ENCODE measurements at regions not wholly inside any gene's neighbourhood (a gene's known extent, or its start where the extent isn't known, plus 50 kb on each side); places are given as distances from the start of the nearest gene placed in this dataset.

DNA sequence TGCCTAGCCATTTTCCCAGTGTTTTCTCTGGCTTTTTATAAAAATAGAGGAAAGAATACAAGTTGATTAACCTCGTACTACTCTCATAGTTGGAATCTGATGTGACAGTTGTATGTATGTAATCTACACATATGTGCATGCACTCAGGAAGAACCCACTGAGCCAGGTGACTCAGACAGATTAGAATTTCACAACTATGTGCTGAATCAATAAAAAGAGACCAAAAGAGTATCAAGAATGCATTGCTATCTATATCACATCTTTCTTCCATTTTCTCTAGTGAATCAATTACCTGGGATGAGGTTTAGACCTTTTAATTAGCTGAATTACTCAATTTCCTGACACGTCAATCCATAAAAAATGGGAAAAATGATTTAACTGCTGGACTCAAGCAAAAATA, 319.3 kb upstream of the ATP10A start:
- Histone ChIP-seq H3K79me2 (ENCODE audit: insufficient read depth, low read length) (no peaks in the 10 kb centered on the region), H3K4me1 (ENCODE audit: control insufficient read depth in 1 of 2, insufficient read depth in 2 of 2, low read length in 2 of 2) (no peaks in the 10 kb centered on the region), H3K36me3 (ENCODE audit: control insufficient read depth in 1 of 2, insufficient read depth in 2 of 2, low read length in 2 of 2) (no peaks in the 10 kb centered on the region), H3K4me2 (ENCODE audit: low read length) (no peak overlapping the region), H3K9me2 (ENCODE audit: insufficient read depth) (no peaks in the 10 kb centered on the region), H3K27me3 (ENCODE audit: insufficient read depth, low read length) (no peaks in the 10 kb centered on the region), H3K9me3 (ENCODE audit: control insufficient read depth in 1 of 2, insufficient read depth in 1 of 2, low read depth in 1 of 2, low read length in 2 of 2) (peaks cover 14 to 41% of the 10 kb centered on the region in 2 experiments; a peak in 2 of 4 replicates), H3K9ac (ENCODE audit: low read length) (no peak overlapping the region), H3K27ac (ENCODE audit: low read depth, low read length) (no peak overlapping the region), H4K20me1 (ENCODE audit: insufficient read depth) (no peaks in the 10 kb centered on the region), H2AFZ (ENCODE audit: low read depth, low read length, poor library complexity, severe bottlenecking) (no peak overlapping the region), H3K4me3 (replicated peaks in 1 of 2; ENCODE audit: low read depth in 1 of 2, low read length in 2 of 2) (no peak overlapping the region)
- intact Hi-C loops (cut with micrococcal nuclease), result no loop called here
- ChIA-PET RAD21 (ENCODE audit: low non-redundant PET in 1 of 2, low total read pairs in 2 of 2, uncharacterized antibody in 2 of 2, unreplicated experiment in 2 of 2) (no interaction called here), CTCF (no interaction called here), POLR2A (no interaction called here)
- TF ChIP-seq POLR2AphosphoS5 (IDR thresholded peaks at IDR 0.05; ENCODE audit: low read depth, low read length) (no peak), FOSL1 (IDR thresholded peaks at IDR 0.05; ENCODE audit: low read depth) (no peak), EZH2 (IDR thresholded peaks at IDR 0.05) (no peak), SRF (IDR thresholded peaks at IDR 0.05; ENCODE audit: low read depth) (no peak), SP1 (IDR thresholded peaks at IDR 0.05; ENCODE audit: low read depth) (no peak), SIN3A (IDR thresholded peaks at IDR 0.05; ENCODE audit: low read depth) (no peak), RAD21 (IDR thresholded peaks at IDR 0.05; ENCODE audit: low read depth) (no peak), YY1 (IDR thresholded peaks at IDR 0.05; ENCODE audit: extremely low read depth, insufficient replicate concordance, low read depth, low read length) (no peak), EZH2phosphoT487 (IDR thresholded peaks at IDR 0.05; ENCODE audit: borderline replicate concordance) (no peak), CBX3 (IDR thresholded peaks at IDR 0.05; ENCODE audit: low read depth) (no peak), CEBPB (IDR thresholded peaks at IDR 0.05; ENCODE audit: low read depth) (no peak), POLR2A (IDR thresholded peaks at IDR 0.05; ENCODE audit: borderline replicate concordance, extremely low read depth, insufficient read depth, insufficient read length) (no peak), EGR1 (IDR thresholded peaks at IDR 0.05; ENCODE audit: low read depth) (no peak), TCF7L2 (IDR thresholded peaks at IDR 0.05; ENCODE audit: borderline replicate concordance, extremely low read depth, insufficient read depth, insufficient read length) (no peak), ZNF274 (IDR thresholded peaks at IDR 0.05; ENCODE audit: low read depth, low read length) (no peak)
- TF ChIP-seq, protein P1, sequence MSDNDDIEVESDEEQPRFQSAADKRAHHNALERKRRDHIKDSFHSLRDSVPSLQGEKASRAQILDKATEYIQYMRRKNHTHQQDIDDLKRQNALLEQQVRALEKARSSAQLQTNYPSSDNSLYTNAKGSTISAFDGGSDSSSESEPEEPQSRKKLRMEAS (IDR thresholded peaks at IDR 0.05), result no peak
- TF ChIP-seq, protein P2, sequence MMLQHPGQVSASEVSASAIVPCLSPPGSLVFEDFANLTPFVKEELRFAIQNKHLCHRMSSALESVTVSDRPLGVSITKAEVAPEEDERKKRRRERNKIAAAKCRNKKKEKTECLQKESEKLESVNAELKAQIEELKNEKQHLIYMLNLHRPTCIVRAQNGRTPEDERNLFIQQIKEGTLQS (IDR thresholded peaks at IDR 0.05), result no peak
- TF ChIP-seq, protein P3, sequence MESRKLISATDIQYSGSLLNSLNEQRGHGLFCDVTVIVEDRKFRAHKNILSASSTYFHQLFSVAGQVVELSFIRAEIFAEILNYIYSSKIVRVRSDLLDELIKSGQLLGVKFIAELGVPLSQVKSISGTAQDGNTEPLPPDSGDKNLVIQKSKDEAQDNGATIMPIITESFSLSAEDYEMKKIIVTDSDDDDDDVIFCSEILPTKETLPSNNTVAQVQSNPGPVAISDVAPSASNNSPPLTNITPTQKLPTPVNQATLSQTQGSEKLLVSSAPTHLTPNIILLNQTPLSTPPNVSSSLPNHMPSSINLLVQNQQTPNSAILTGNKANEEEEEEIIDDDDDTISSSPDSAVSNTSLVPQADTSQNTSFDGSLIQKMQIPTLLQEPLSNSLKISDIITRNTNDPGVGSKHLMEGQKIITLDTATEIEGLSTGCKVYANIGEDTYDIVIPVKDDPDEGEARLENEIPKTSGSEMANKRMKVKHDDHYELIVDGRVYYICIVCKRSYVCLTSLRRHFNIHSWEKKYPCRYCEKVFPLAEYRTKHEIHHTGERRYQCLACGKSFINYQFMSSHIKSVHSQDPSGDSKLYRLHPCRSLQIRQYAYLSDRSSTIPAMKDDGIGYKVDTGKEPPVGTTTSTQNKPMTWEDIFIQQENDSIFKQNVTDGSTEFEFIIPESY (IDR thresholded peaks at IDR 0.05; ENCODE audit: extremely low read depth, insufficient replicate concordance, low read length), result no peak
- TF ChIP-seq, protein P4, sequence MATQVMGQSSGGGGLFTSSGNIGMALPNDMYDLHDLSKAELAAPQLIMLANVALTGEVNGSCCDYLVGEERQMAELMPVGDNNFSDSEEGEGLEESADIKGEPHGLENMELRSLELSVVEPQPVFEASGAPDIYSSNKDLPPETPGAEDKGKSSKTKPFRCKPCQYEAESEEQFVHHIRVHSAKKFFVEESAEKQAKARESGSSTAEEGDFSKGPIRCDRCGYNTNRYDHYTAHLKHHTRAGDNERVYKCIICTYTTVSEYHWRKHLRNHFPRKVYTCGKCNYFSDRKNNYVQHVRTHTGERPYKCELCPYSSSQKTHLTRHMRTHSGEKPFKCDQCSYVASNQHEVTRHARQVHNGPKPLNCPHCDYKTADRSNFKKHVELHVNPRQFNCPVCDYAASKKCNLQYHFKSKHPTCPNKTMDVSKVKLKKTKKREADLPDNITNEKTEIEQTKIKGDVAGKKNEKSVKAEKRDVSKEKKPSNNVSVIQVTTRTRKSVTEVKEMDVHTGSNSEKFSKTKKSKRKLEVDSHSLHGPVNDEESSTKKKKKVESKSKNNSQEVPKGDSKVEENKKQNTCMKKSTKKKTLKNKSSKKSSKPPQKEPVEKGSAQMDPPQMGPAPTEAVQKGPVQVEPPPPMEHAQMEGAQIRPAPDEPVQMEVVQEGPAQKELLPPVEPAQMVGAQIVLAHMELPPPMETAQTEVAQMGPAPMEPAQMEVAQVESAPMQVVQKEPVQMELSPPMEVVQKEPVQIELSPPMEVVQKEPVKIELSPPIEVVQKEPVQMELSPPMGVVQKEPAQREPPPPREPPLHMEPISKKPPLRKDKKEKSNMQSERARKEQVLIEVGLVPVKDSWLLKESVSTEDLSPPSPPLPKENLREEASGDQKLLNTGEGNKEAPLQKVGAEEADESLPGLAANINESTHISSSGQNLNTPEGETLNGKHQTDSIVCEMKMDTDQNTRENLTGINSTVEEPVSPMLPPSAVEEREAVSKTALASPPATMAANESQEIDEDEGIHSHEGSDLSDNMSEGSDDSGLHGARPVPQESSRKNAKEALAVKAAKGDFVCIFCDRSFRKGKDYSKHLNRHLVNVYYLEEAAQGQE (IDR thresholded peaks at IDR 0.05; ENCODE audit: low read depth), result no peak
- TF ChIP-seq, protein P5, sequence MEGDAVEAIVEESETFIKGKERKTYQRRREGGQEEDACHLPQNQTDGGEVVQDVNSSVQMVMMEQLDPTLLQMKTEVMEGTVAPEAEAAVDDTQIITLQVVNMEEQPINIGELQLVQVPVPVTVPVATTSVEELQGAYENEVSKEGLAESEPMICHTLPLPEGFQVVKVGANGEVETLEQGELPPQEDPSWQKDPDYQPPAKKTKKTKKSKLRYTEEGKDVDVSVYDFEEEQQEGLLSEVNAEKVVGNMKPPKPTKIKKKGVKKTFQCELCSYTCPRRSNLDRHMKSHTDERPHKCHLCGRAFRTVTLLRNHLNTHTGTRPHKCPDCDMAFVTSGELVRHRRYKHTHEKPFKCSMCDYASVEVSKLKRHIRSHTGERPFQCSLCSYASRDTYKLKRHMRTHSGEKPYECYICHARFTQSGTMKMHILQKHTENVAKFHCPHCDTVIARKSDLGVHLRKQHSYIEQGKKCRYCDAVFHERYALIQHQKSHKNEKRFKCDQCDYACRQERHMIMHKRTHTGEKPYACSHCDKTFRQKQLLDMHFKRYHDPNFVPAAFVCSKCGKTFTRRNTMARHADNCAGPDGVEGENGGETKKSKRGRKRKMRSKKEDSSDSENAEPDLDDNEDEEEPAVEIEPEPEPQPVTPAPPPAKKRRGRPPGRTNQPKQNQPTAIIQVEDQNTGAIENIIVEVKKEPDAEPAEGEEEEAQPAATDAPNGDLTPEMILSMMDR (IDR thresholded peaks at IDR 0.05 in 2 of 3, conservative IDR thresholded peaks at IDR 0.05 in 1 of 3; ENCODE audit: borderline replicate concordance in 1 of 3, insufficient read depth in 1 of 3, low read depth in 2 of 3, low read length in 2 of 3), result no peak
- DNase-seq (ENCODE audit: low read depth, low spot score), result no peak
- ATAC-seq, result no peak
- BruUV-seq (replicated peaks), result no TSS peak
